NT2/D1 (cell line): ENCODE measurements at regions not wholly inside any gene's neighbourhood (a gene's known extent, or its start where the extent isn't known, plus 50 kb on each side); places are given as distances from the start of the nearest gene placed in this dataset.

Experiments
- DNase-seq: peaks from one replicate; pipeline ENCODE4 v3.0.0-alpha.2; 2011; ENCODE audit warnings: low read depth, low spot score
- H3K27me3 ChIP-seq: 2 replicates; pipeline ENCODE4 v1.6.0; 2011; ENCODE audit warnings: mild to moderate bottlenecking; ENCODE audit not compliant: insufficient read length, insufficient read depth
- H3K36me3 ChIP-seq: 2 replicates; pipeline ENCODE4 v1.6.1; 2011; ENCODE audit warnings: mild to moderate bottlenecking, low read length, mixed read lengths; ENCODE audit not compliant: insufficient read depth, insufficient read length
- H3K4me1 ChIP-seq: 2 replicates; pipeline ENCODE4 v1.5.1; 2011; ENCODE audit not compliant: insufficient read depth, insufficient read length
- H3K4me3 ChIP-seq: 2 replicates; pipeline ENCODE4 v1.5.1; 2011; ENCODE audit warnings: low read depth; ENCODE audit not compliant: insufficient read length
- H3K9ac ChIP-seq: 2 replicates; pipeline ENCODE4 v1.6.0; 2011; ENCODE audit warnings: low read depth; ENCODE audit not compliant: insufficient read length
- H3K9me3 ChIP-seq: 2 replicates; pipeline ENCODE4 v1.5.1; 2011; ENCODE audit warnings: mild to moderate bottlenecking, low read length; ENCODE audit not compliant: insufficient read depth
- SUZ12 ChIP-seq: IDR thresholded peaks from 2 replicates; pipeline ENCODE4 v1.6.1; 2011; ENCODE audit not compliant: insufficient read length, insufficient read depth; ENCODE audit errors: extremely low read depth
- YY1 ChIP-seq: IDR thresholded peaks from 2 replicates; pipeline ENCODE4 v1.6.1; 2011; ENCODE audit not compliant: insufficient read length, insufficient read depth
- ZNF274 ChIP-seq: IDR thresholded peaks from 2 replicates; pipeline ENCODE4 v1.6.1; 2011; ENCODE audit warnings: mild to moderate bottlenecking, low read depth, low read length

GRCh38 chr10:125560947-125561346 is 122.0 kb downstream of the TEX36 start:
- no peak overlapping the region for H3K9ac ChIP-seq
- no peaks in the 10 kb centered on the region for H3K9me3 ChIP-seq
- H3K36me3 ChIP-seq: no peaks in the 10 kb centered on the region
- H3K4me3 ChIP-seq: no peak overlapping the region
- no peak for DNase-seq
- no peaks in the 10 kb centered on the region for H3K4me1 ChIP-seq
- no peaks in the 10 kb centered on the region for H3K27me3 ChIP-seq
- TF ChIP-seq ZNF274 (no peak), YY1 (no peak)

GRCh38 chr10:125559210-125559609 is 123.8 kb downstream of the TEX36 start:
- H3K36me3 ChIP-seq: no peaks in the 10 kb centered on the region
- H3K4me3 ChIP-seq: no peak overlapping the region
- H3K27me3 ChIP-seq: no peaks in the 10 kb centered on the region
- DNase-seq: no peak
- TF ChIP-seq SUZ12 (no peak), ZNF274 (no peak), YY1 (no peak)
- H3K4me1 ChIP-seq: no peaks in the 10 kb centered on the region
- no peaks in the 10 kb centered on the region for H3K9me3 ChIP-seq
- no peak overlapping the region for H3K9ac ChIP-seq

- Histone ChIP-seq H3K4me1 (no peaks in the 10 kb centered on the region), H3K9ac (no peak overlapping the region), H3K36me3 (no peaks in the 10 kb centered on the region), H3K9me3 (no peaks in the 10 kb centered on the region), H3K27me3 (no peaks in the 10 kb centered on the region), H3K4me3 (no peak overlapping the region)
- DNase-seq: no peak
- TF ChIP-seq YY1 (no peak), ZNF274 (no peak), SUZ12 (no peak)
Observed at GRCh38 chr10:125557801-125558505, 125.0 kb downstream of the TEX36 start.

- no peak overlapping the region for H3K9ac ChIP-seq
- no peak overlapping the region for H3K4me3 ChIP-seq
- TF ChIP-seq SUZ12: no peak
- TF ChIP-seq ZNF274: no peak
- no peak for TF ChIP-seq YY1
- no peaks in the 10 kb centered on the region for H3K4me1 ChIP-seq
- no peak for DNase-seq
- no peaks in the 10 kb centered on the region for H3K9me3 ChIP-seq
- H3K27me3 ChIP-seq: no peaks in the 10 kb centered on the region
- no peaks in the 10 kb centered on the region for H3K36me3 ChIP-seq
Observed at GRCh38 chr10:125557311-125557710, 125.7 kb downstream of the TEX36 start.

DNA sequence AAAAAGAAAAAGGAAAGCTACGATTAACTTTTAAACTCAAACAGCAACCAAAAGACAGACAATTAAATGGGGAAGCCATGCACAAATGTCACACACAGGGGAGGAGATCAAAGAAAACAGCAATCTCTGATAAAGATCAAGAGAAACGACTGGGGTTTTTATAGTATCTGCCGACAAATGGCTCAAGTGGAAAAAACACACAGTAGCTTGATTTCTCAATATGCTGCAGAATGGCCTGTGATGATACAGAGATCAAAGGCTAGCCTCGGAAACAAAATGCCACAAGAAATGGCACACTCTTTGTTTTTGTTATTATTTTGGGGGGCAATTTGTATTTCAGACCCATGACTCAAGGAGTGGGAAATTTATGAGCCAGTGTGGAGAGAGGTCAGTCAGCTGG is 126.1 kb downstream of the TEX36 start:
- DNase-seq: no peak

GRCh38 chr10:125555743-125556142 is 127.2 kb downstream of the TEX36 start:
- Histone ChIP-seq H3K4me1 (no peaks in the 10 kb centered on the region), H3K36me3 (no peaks in the 10 kb centered on the region), H3K27me3 (no peaks in the 10 kb centered on the region), H3K9ac (no peak overlapping the region), H3K9me3 (no peaks in the 10 kb centered on the region), H3K4me3 (no peak overlapping the region)
- DNase-seq: no peak
- TF ChIP-seq ZNF274 (no peak), SUZ12 (no peak), YY1 (no peak)

More for the DNA sequence above, 126.1 kb downstream of the TEX36 start:
- Histone ChIP-seq H3K36me3 (no peaks in the 10 kb centered on the region), H3K9me3 (no peaks in the 10 kb centered on the region), H3K9ac (no peak overlapping the region), H3K4me3 (no peak overlapping the region), H3K27me3 (no peaks in the 10 kb centered on the region), H3K4me1 (no peaks in the 10 kb centered on the region)
- TF ChIP-seq YY1 (no peak), ZNF274 (no peak), SUZ12 (no peak)

DNA sequence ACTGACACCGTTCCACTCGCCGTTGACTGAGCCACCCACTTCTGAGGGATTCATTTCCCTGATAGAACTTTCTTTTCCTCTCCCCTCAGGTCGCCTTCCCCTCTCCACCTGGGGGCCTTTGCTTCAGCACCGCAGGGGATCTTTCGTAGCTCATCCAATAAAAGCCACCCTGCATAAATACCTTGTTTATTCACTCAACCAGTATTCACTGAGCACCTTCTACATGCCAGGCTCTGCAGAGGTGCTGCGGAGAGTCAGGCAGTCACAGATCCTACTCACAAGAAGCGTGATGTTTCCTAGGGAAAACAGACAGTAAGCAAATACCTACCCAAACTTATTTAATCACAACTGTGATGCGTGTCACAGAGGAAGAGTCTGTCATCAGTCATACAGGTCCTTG is 127.7 kb downstream of the TEX36 start:
- no peak overlapping the region for H3K4me3 ChIP-seq
- no peak for DNase-seq
- no peaks in the 10 kb centered on the region for H3K9me3 ChIP-seq
- no peak overlapping the region for H3K9ac ChIP-seq
- H3K27me3 ChIP-seq: no peaks in the 10 kb centered on the region
- no peak for TF ChIP-seq ZNF274
- TF ChIP-seq SUZ12: no peak
- TF ChIP-seq YY1: no peak
- no peaks in the 10 kb centered on the region for H3K4me1 ChIP-seq
- H3K36me3 ChIP-seq: no peaks in the 10 kb centered on the region
